SU-DHL-6 (cell line): ENCODE measurements at regions not wholly inside any gene's neighbourhood (a gene's known extent, or its start where the extent isn't known, plus 50 kb on each side); places are given as distances from the start of the nearest gene placed in this dataset.

ENCODE experiments used
- H2AFZ ChIP-seq: fragments of 200-600 bp; sonication (generic); 2 replicates; pipeline ENCODE4 v1.6.1; 2014; ENCODE audit warnings: low read depth, mild to moderate bottlenecking, moderate library complexity, mixed read lengths, antibody characterized with exemption, low read length; ENCODE audit not compliant: severe bottlenecking
- H3F3A ChIP-seq: fragments of 200-600 bp; shearing (Covaris generic); 2 replicates; pipeline ENCODE4 v1.6.0; 2016; ENCODE audit warnings: antibody characterized with exemption, mild to moderate bottlenecking; ENCODE audit not compliant: insufficient read depth
- H3K27ac ChIP-seq: fragments of 200-600 bp; sonication (generic); 2 replicates; pipeline ENCODE4 v1.5.1; 2016; ENCODE audit warnings: low read depth, mild to moderate bottlenecking, low read length, moderate library complexity, mixed read lengths
- H3K27me3 ChIP-seq: fragments of 200-600 bp; sonication (generic), shearing (Covaris generic); 2 replicates; pipeline ENCODE4 v1.6.0; 2014; ENCODE audit warnings: mild to moderate bottlenecking, low read length
- H3K36me3 ChIP-seq: fragments of 200-600 bp; sonication (generic); 2 replicates; pipeline ENCODE4 v1.6.1; 2014; ENCODE audit warnings: mild to moderate bottlenecking, low read length, mixed read lengths
- H3K4me2 ChIP-seq: fragments of 300-600, 200-600 bp; shearing (Covaris generic), sonication (generic); 2 replicates; pipeline ENCODE4 v1.6.0; 2014; ENCODE audit warnings: low read length, low read depth, mild to moderate bottlenecking; ENCODE audit not compliant: poor library complexity, severe bottlenecking
- H3K4me3 ChIP-seq: fragments of 200-600 bp; sonication (generic); 2 replicates; pipeline ENCODE4 v1.5.1; 2014; ENCODE audit warnings: antibody characterized with exemption, low read length, mild to moderate bottlenecking, mixed read lengths; ENCODE audit not compliant: insufficient read depth, poor library complexity, severe bottlenecking
- H3K79me2 ChIP-seq: fragments of 200-600 bp; sonication (generic); 2 replicates; pipeline ENCODE4 v1.6.1; 2014; ENCODE audit warnings: mild to moderate bottlenecking, low read length, moderate library complexity; ENCODE audit not compliant: insufficient read depth
- H3K9ac ChIP-seq: fragments of 200-600 bp; sonication (generic); 2 replicates; pipeline ENCODE4 v1.7.0; 2014; ENCODE audit warnings: mild to moderate bottlenecking, low read length
- H3K9me2 ChIP-seq: fragments of 200-600 bp; sonication (generic); replicated peaks from 2 replicates; pipeline ENCODE4 v1.6.1; 2014; ENCODE audit warnings: low read length; ENCODE audit not compliant: insufficient read depth
- H3K9me3 ChIP-seq: fragments of 200-600 bp; sonication (generic); 2 replicates; pipeline ENCODE4 v1.6.1; 2014; ENCODE audit warnings: low read length, mixed read lengths; ENCODE audit not compliant: insufficient read depth
- H4K20me1 ChIP-seq: fragments of 200-600 bp; sonication (generic); 2 replicates; pipeline ENCODE4 v1.6.1; 2014; ENCODE audit warnings: low read depth, mild to moderate bottlenecking, antibody characterized with exemption, low read length, moderate library complexity, mixed read lengths
- CTCF ChIP-seq: fragments of 200-600 bp; sonication (generic); IDR thresholded peaks from one replicate; pipeline ENCODE4 v1.5.1; 2017; ENCODE audit warnings: antibody characterized with exemption, mild to moderate bottlenecking, low read length, moderate library complexity; ENCODE audit not compliant: insufficient read depth, poor library complexity, severe bottlenecking
- EZH2phosphoT487 ChIP-seq: fragments of 200-600 bp; sonication (generic), shearing (Covaris generic); conservative IDR thresholded peaks from 2 replicates; pipeline ENCODE4 v1.6.1; 2018; ENCODE audit warnings: mild to moderate bottlenecking, antibody characterized with exemption, low read length, moderate library complexity, mixed read lengths

- H3K27ac ChIP-seq, result no peak overlapping the region
- no peaks in the 10 kb centered on the region for H3K9me2 ChIP-seq
- H3K4me2 ChIP-seq, result no peak overlapping the region
- peaks cover 14% of the 10 kb centered on the region for H3K36me3 ChIP-seq
- no peak overlapping the region for H3K4me3 ChIP-seq
- no peaks in the 10 kb centered on the region for H3K27me3 ChIP-seq
- H2AFZ ChIP-seq, result no peak overlapping the region
- H4K20me1 ChIP-seq, result no peaks in the 10 kb centered on the region
- H3F3A ChIP-seq, result 0 out of 2 replicates have a peak, but pooled peaks cover 5% of the 10 kb centered on the region
- no peak for TF ChIP-seq EZH2phosphoT487
- TF ChIP-seq CTCF, result no peak
- H3K9me3 ChIP-seq, result no peaks in the 10 kb centered on the region
- no peaks in the 10 kb centered on the region for H3K79me2 ChIP-seq
- H3K9ac ChIP-seq, result no peak overlapping the region
Observed at GRCh38 chr11:17141156-17141555, 63.7 kb upstream of the RPS13 start.

- Histone ChIP-seq H3F3A (0 out of 2 replicates have a peak, but pooled peaks cover 5% of the 10 kb centered on the region), H3K79me2 (no peaks in the 10 kb centered on the region), H4K20me1 (no peaks in the 10 kb centered on the region), H3K9me2 (no peaks in the 10 kb centered on the region), H2AFZ (no peak overlapping the region), H3K4me3 (no peak overlapping the region), H3K36me3 (peaks cover 14% of the 10 kb centered on the region; the same call in 1 of the 2 replicates), H3K27me3 (no peaks in the 10 kb centered on the region), H3K4me2 (no peak overlapping the region), H3K27ac (no peak overlapping the region), H3K9ac (no peak overlapping the region), H3K9me3 (no peaks in the 10 kb centered on the region)
- TF ChIP-seq CTCF (no peak), EZH2phosphoT487 (no peak)
Observed at GRCh38 chr11:17138562-17138961, 61.1 kb upstream of the RPS13 start.

- Histone ChIP-seq H3K4me3 (no peak overlapping the region), H3K4me2 (no peak overlapping the region), H3K36me3 (peaks cover 22% of the 10 kb centered on the region; the same call in 1 of the 2 replicates), H4K20me1 (no peaks in the 10 kb centered on the region), H3K27ac (no peak overlapping the region), H3K9me2 (no peaks in the 10 kb centered on the region), H3K9me3 (no peaks in the 10 kb centered on the region), H3K79me2 (no peaks in the 10 kb centered on the region), H3K27me3 (no peaks in the 10 kb centered on the region), H3F3A (peaks cover 5% of the 10 kb centered on the region; the same call in 1 of the 2 replicates), H3K9ac (no peak overlapping the region), H2AFZ (no peak overlapping the region)
- TF ChIP-seq CTCF (no peak), EZH2phosphoT487 (no peak)
Observed at GRCh38 chr11:17135916-17136683, 58.6 kb upstream of the RPS13 start.
